ENCODE measurements at regions not wholly inside any gene's neighbourhood (a gene's known extent, or its start where the extent isn't known, plus 50 kb on each side); places are given as distances from the start of the nearest gene placed in this dataset.

DNA sequence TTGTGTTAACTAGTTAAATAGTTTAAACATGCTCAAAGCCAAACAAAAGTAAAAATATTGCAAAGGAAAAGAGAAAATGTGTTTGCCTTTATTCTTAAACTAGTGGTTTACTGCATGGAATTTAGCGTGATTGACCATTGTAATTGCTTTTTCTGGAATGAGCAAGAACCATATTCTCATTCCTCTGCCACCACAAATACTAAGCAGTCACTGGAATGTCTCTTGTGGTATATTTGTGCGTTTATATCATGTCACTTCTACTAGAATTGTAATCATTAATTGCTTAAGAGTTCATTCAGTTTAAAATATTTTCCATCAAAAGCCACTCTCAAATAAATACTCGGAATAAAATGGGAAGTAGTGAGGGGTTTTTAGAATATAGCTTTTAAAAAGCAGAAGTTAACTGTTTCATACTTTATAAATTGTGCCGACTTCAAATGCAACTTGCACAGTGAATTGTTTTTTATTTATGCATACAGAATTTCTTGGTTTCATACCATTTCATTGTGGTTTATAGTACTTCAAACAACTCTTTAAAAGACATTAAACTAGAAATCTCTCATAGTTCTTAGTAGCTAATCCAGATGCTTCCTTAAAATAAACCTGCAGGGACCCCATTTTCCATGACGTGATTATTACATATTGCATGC is 288.1 kb downstream of the EPHA4 start:
- Histone ChIP-seq H3K4me1 (peaks cover 3 to 6% of the 10 kb centered on the region in 2 donors), H3K36me3 (no peaks in the 10 kb centered on the region), H3K9me3 (no peaks in the 10 kb centered on the region), H3K4me3 (replicated peaks in 1 of 3) (no peak overlapping the region), H3K27me3 (no peaks in the 10 kb centered on the region), H3K27ac (no peak overlapping the region)
- TF ChIP-seq CTCF (IDR thresholded peaks at IDR 0.05), result no peak
- no peak for TF ChIP-seq POLR2A (IDR thresholded peaks at IDR 0.05)
- no peak for DNase-seq
- 82 to 86% methylated on average over 5 of the region's 5 CpGs for WGBS, 2 donors
- intact Hi-C loops (cut with DNase I), result no loop called here

- no peak overlapping the region for H3K4me3 ChIP-seq (replicated peaks in 1 of 3)
- H3K9me3 ChIP-seq, result no peaks in the 10 kb centered on the region
- 59 to 72% methylated on average over 2 of the region's 2 CpGs for WGBS, 2 donors
- TF ChIP-seq CTCF (IDR thresholded peaks at IDR 0.05) (no peak), POLR2A (IDR thresholded peaks at IDR 0.05) (no peak)
- intact Hi-C loops (cut with DNase I), result no loop called here
- H3K36me3 ChIP-seq, result no peaks in the 10 kb centered on the region
- peaks cover 10 to 14% of the 10 kb centered on the region in 2 donors for H3K4me1 ChIP-seq
- H3K27me3 ChIP-seq, result no peaks in the 10 kb centered on the region
- H3K27ac ChIP-seq, result no peak overlapping the region
- no peak for DNase-seq
These were observed 287.0 kb downstream of the EPHA4 start for GRCh38 chr2:221285148-221285547.

DNA sequence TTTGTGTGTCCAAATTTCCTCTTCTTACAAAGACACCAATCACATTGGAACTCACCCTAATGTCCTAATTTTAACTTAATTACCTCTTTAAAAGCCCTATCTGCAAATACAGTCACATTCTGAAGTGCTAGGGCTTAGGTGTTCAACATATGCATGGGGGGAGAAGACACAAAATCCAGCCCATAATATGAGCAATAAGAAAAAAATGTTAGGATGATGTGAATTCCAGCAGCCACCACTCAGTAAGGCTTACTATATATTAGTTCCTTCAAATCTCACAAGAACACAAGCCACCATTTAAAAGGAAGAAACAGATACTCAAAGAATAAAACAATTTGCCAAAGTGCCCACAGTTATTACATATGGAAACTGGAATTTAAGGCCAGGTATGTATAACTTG is 285.7 kb downstream of the EPHA4 start:
- no peak for DNase-seq
- TF ChIP-seq CTCF (IDR thresholded peaks at IDR 0.05), result no peak
- TF ChIP-seq POLR2A (IDR thresholded peaks at IDR 0.05), result no peak
- Histone ChIP-seq H3K36me3 (no peaks in the 10 kb centered on the region), H3K27me3 (no peaks in the 10 kb centered on the region), H3K27ac (no peak overlapping the region), H3K4me1 (peaks cover 10 to 15% of the 10 kb centered on the region in 2 donors), H3K9me3 (no peaks in the 10 kb centered on the region), H3K4me3 (replicated peaks in 1 of 3) (no peak overlapping the region)
- intact Hi-C loops (cut with DNase I), result no loop called here

- H3K4me3 ChIP-seq (replicated peaks in 1 of 3), result no peak overlapping the region
- intact Hi-C loops (cut with DNase I), result no loop called here
These were observed 282.7 kb downstream of the EPHA4 start for GRCh38 chr2:221289389-221289788.

More at GRCh38 chr2:221289389-221289788, 282.7 kb downstream of the EPHA4 start:
- no peaks in the 10 kb centered on the region for H3K9me3 ChIP-seq
- peak; percentile 75 to 76 for DNase-seq
- no peaks in the 10 kb centered on the region for H3K36me3 ChIP-seq
- peak overlapping the region; percentile 35 to 61 (median 45) for H3K27ac ChIP-seq
- peaks cover 10 to 15% of the 10 kb centered on the region in 2 donors for H3K4me1 ChIP-seq
- 19 to 40% methylated on average over 3 of the region's 3 CpGs for WGBS, 2 donors
- no peaks in the 10 kb centered on the region for H3K27me3 ChIP-seq
- no peak for TF ChIP-seq CTCF (IDR thresholded peaks at IDR 0.05)
- no peak for TF ChIP-seq POLR2A (IDR thresholded peaks at IDR 0.05)

Measured in thyroid gland (tissue), 4 donors.